ENCODE measurements at regions not wholly inside any gene's neighbourhood (a gene's known extent, or its start where the extent isn't known, plus 50 kb on each side); places are given as distances from the start of the nearest gene placed in this dataset.

DNA sequence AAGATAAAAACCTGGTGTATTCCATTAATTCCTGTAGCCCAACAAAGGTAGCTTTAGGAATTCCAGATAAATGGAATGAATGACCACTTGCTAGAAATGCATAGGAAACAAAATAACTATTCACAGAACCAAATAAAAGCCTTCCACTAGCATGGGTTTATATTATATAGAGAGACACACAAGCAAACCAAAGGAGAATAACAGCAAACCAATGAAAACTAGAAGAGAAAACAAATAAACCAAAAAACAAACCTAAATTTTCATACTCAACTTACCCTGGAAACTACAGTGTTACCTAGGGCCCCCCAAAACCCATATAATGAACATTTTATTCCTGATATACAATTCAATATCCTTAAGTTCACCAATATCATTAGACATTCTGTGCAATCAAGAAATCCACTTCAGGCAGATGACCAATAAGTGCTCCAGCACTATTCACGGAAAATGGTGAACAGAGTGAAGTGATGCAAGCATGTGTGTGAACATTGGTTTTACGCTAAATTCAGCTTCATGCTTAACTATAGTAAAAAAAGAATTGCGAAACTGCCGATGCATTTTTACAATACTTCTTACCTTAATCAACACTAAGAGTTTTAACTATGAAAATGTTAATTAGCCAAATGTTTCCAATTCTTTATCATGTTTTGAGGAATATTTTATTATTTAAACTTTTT lies 1108.4 kb upstream of the TMEM132C start:
- no peaks in the 10 kb centered on the region for H3F3A ChIP-seq (ENCODE audit: insufficient read depth, low read length, poor library complexity, severe bottlenecking)
- no peaks in the 10 kb centered on the region for H3K9me2 ChIP-seq (ENCODE audit: insufficient read depth, low read length)
- H3K9ac ChIP-seq (ENCODE audit: low read length), result no peak overlapping the region
- no peak overlapping the region for H3K4me2 ChIP-seq (ENCODE audit: low read length)
- no peaks in the 10 kb centered on the region for H3K79me2 ChIP-seq (replicated peaks; ENCODE audit: insufficient read depth, low read length)
- H3K27me3 ChIP-seq (ENCODE audit: insufficient read depth, low read depth, low read length), result no peaks in the 10 kb centered on the region
- H3K36me3 ChIP-seq (ENCODE audit: insufficient read depth, low read length), result no peaks in the 10 kb centered on the region
- no peak overlapping the region for H3K27ac ChIP-seq (ENCODE audit: low read length)
- no peak overlapping the region for H2AFZ ChIP-seq (ENCODE audit: low read depth, low read length)
- H3K9me3 ChIP-seq (ENCODE audit: low read length), result no peaks in the 10 kb centered on the region
- TF ChIP-seq EZH2 (IDR thresholded peaks at IDR 0.05; ENCODE audit: borderline replicate concordance, insufficient read depth, low read length, poor library complexity, severe bottlenecking), result no peak
- no peak for TF ChIP-seq MXI1 (conservative IDR thresholded peaks at IDR 0.05; ENCODE audit: poor library complexity, severe bottlenecking)
- no peak overlapping the region for H3K4me3 ChIP-seq (ENCODE audit: low read length)
- no peaks in the 10 kb centered on the region for H4K20me1 ChIP-seq (ENCODE audit: insufficient read depth)

DNA sequence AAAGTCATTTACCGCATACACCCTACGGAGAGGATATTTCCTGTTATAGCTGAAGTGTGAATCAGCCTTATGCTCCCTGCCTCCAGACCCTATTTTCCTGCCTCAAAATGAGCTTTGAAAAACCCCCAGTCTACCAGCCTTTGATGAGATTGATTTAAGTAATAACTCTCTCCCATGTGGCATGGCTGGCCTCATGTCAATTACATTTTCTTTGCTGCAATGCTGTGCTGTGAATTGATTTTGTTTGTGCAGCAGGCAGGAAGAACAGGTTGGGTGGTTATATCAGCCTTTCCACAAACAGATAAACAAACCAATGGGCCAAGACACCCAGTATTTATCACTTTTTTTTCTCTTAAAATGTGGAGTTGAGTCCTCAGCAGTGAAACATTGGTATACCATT lies 1105.5 kb upstream of the TMEM132C start:
- no peaks in the 10 kb centered on the region for H3F3A ChIP-seq (ENCODE audit: insufficient read depth, low read length, poor library complexity, severe bottlenecking)
- H3K9me2 ChIP-seq (ENCODE audit: insufficient read depth, low read length), result no peaks in the 10 kb centered on the region
- no peak overlapping the region for H3K4me2 ChIP-seq (ENCODE audit: low read length)
- no peak overlapping the region for H3K27ac ChIP-seq (ENCODE audit: low read length)
- no peak overlapping the region for H3K9ac ChIP-seq (ENCODE audit: low read length)
- no peaks in the 10 kb centered on the region for H3K36me3 ChIP-seq (ENCODE audit: insufficient read depth, low read length)
- no peaks in the 10 kb centered on the region for H3K9me3 ChIP-seq (ENCODE audit: low read length)
- H3K79me2 ChIP-seq (replicated peaks; ENCODE audit: insufficient read depth, low read length), result no peaks in the 10 kb centered on the region
- no peaks in the 10 kb centered on the region for H4K20me1 ChIP-seq (ENCODE audit: insufficient read depth)
- no peak overlapping the region for H3K4me3 ChIP-seq (ENCODE audit: low read length)
- TF ChIP-seq MXI1 (conservative IDR thresholded peaks at IDR 0.05; ENCODE audit: poor library complexity, severe bottlenecking), result no peak
- TF ChIP-seq, protein P1, sequence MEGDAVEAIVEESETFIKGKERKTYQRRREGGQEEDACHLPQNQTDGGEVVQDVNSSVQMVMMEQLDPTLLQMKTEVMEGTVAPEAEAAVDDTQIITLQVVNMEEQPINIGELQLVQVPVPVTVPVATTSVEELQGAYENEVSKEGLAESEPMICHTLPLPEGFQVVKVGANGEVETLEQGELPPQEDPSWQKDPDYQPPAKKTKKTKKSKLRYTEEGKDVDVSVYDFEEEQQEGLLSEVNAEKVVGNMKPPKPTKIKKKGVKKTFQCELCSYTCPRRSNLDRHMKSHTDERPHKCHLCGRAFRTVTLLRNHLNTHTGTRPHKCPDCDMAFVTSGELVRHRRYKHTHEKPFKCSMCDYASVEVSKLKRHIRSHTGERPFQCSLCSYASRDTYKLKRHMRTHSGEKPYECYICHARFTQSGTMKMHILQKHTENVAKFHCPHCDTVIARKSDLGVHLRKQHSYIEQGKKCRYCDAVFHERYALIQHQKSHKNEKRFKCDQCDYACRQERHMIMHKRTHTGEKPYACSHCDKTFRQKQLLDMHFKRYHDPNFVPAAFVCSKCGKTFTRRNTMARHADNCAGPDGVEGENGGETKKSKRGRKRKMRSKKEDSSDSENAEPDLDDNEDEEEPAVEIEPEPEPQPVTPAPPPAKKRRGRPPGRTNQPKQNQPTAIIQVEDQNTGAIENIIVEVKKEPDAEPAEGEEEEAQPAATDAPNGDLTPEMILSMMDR (IDR thresholded peaks at IDR 0.05; ENCODE audit: poor library complexity, severe bottlenecking), result no peak
- H2AFZ ChIP-seq (ENCODE audit: low read depth, low read length), result no peak overlapping the region
- H3K27me3 ChIP-seq (ENCODE audit: insufficient read depth, low read depth, low read length), result no peaks in the 10 kb centered on the region

DNA sequence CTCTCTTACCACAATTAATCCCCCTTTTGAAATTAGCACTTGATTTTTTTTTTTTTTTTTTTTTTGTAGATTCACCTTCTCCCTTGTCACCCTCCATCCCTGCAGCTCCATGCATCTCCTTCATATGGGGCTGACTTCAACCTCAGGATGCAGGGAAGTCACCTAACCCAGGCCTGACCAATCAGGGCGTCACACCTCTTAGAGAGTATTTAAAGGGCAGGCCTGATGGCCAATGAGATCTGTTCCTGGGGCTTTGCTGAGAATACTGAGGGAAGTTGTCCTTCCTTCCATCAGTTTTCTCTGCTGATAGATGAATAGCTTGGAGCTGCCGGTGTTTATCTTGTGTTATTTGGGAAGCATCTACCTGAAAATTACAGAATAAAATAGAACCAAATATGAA lies 1104.7 kb upstream of the TMEM132C start:
- Histone ChIP-seq H3K9me3 (ENCODE audit: low read length) (no peaks in the 10 kb centered on the region), H3K4me2 (ENCODE audit: low read length) (no peak overlapping the region), H3K79me2 (replicated peaks; ENCODE audit: insufficient read depth, low read length) (no peaks in the 10 kb centered on the region), H2AFZ (ENCODE audit: low read depth, low read length) (no peak overlapping the region), H3K36me3 (ENCODE audit: insufficient read depth, low read length) (no peaks in the 10 kb centered on the region), H3K9ac (ENCODE audit: low read length) (no peak overlapping the region), H4K20me1 (ENCODE audit: insufficient read depth) (no peaks in the 10 kb centered on the region), H3K4me3 (ENCODE audit: low read length) (no peak overlapping the region), H3K27ac (ENCODE audit: low read length) (no peak overlapping the region), H3K9me2 (ENCODE audit: insufficient read depth, low read length) (no peaks in the 10 kb centered on the region), H3F3A (ENCODE audit: insufficient read depth, low read length, poor library complexity, severe bottlenecking) (no peaks in the 10 kb centered on the region), H3K27me3 (ENCODE audit: insufficient read depth, low read depth, low read length) (no peaks in the 10 kb centered on the region)
- TF ChIP-seq EZH2 (IDR thresholded peaks at IDR 0.05; ENCODE audit: borderline replicate concordance, insufficient read depth, low read length, poor library complexity, severe bottlenecking) (no peak), POLR2AphosphoS5 (IDR thresholded peaks at IDR 0.05) (no peak), TAF1 (IDR thresholded peaks at IDR 0.05; ENCODE audit: low read depth) (no peak), EP300 (conservative IDR thresholded peaks at IDR 0.05; ENCODE audit: poor library complexity, severe bottlenecking) (no peak), RAD21 (conservative IDR thresholded peaks at IDR 0.05) (no peak), SMC3 (conservative IDR thresholded peaks at IDR 0.05; ENCODE audit: poor library complexity) (no peak), MXI1 (conservative IDR thresholded peaks at IDR 0.05; ENCODE audit: poor library complexity, severe bottlenecking) (no peak)
- TF ChIP-seq, protein P2, sequence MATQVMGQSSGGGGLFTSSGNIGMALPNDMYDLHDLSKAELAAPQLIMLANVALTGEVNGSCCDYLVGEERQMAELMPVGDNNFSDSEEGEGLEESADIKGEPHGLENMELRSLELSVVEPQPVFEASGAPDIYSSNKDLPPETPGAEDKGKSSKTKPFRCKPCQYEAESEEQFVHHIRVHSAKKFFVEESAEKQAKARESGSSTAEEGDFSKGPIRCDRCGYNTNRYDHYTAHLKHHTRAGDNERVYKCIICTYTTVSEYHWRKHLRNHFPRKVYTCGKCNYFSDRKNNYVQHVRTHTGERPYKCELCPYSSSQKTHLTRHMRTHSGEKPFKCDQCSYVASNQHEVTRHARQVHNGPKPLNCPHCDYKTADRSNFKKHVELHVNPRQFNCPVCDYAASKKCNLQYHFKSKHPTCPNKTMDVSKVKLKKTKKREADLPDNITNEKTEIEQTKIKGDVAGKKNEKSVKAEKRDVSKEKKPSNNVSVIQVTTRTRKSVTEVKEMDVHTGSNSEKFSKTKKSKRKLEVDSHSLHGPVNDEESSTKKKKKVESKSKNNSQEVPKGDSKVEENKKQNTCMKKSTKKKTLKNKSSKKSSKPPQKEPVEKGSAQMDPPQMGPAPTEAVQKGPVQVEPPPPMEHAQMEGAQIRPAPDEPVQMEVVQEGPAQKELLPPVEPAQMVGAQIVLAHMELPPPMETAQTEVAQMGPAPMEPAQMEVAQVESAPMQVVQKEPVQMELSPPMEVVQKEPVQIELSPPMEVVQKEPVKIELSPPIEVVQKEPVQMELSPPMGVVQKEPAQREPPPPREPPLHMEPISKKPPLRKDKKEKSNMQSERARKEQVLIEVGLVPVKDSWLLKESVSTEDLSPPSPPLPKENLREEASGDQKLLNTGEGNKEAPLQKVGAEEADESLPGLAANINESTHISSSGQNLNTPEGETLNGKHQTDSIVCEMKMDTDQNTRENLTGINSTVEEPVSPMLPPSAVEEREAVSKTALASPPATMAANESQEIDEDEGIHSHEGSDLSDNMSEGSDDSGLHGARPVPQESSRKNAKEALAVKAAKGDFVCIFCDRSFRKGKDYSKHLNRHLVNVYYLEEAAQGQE (IDR thresholded peaks at IDR 0.05; ENCODE audit: borderline replicate concordance), result no peak
- TF ChIP-seq, protein P1 (IDR thresholded peaks at IDR 0.05; ENCODE audit: poor library complexity, severe bottlenecking), result no peak
